NCI-H1436 treated with DMSO at 0.1 percent for 48 hours (cell line): ENCODE measurements at regions not wholly inside any gene's neighbourhood (a gene's known extent, or its start where the extent isn't known, plus 50 kb on each side); places are given as distances from the start of the nearest gene placed in this dataset.
"Not testable (repeated sequence)": the region's sequence is repeated elsewhere in the genome, so short reads cannot be mapped to it uniquely, and the experiment has no call there.

Source experiments
- DNase-seq: peaks from one replicate; lab custom pipeline; 2025; lab: John Stamatoyannopoulos, UW

DNA sequence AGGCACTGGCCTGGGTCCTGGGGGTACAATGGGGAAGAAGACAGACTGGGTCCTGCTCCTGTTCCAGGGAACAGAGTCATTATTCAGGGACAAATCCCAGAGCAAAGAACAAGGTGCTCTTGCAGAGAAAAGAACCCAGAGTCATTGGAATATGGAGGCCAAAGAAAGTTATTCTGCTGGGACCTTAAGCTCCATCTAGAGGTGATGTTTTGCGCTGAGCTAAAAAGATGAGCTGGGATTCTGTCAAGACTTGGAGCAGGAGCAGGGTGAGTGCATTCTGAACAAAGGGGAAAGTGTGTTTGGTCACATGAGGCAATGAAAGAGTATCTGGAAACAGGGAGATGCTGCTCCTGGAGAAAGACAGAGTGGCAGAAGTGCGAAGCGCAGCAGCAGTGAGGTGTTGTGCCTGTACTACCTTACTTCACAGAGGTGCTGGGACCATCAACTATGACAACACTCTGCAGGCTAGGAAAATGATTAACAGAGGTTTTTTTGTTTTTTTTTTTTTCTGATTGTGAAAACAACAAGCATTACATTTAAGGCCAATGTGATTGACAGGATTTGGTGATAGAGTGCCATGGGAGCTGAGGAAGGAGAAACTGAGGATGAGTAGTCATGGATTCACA, 95.3 kb upstream of the TNFSF11 start:
- no peak for DNase-seq

DNA sequence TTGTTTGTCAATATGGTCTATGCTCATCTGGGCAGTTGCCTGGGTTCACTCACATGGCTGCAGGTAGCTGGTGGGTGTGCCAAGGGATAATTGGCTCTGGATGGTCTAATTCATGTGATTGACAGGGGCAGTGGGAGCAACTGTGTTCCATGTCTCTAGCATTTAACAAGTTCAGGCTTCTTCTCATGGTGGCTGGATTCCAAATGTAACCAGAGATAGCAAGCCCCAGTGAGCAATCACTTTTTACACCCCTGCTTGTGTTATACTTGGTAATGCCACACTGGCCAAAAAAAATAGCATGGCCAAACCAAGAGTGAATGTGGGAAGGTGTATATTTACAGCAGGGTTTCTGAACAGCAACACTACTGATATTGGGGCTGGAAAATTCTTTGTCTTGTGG, 89.6 kb upstream of the TNFSF11 start:
- no peak for DNase-seq

- DNase-seq = no peak
Observed at GRCh38 chr13:42485272-42485671, 88.7 kb upstream of the TNFSF11 start.

- no peak for DNase-seq
Observed at GRCh38 chr13:42486711-42487198, 87.2 kb upstream of the TNFSF11 start.

DNA sequence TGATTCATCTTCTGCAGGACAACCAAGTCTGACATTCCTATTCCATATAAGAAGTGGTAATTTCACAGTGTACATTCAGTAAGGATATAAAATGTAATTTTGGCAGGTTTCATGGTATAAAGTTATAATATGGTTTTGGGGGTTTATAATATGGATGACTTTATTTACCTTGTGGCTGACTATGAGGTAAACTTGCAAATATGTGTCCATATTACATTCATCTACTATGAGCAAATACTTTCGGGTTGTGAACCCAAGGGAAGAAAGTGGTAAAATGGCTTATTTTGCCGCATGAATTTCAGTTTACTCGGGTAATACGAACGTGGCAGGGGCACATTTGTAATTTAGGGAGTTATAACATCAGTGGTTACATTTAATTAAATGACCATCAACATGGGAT, 86.7 kb upstream of the TNFSF11 start:
- no peak for DNase-seq

- no peak for DNase-seq
Observed at GRCh38 chr13:42490676-42491075, 83.3 kb upstream of the TNFSF11 start.

GRCh38 chr13:42492372-42492920, 81.5 kb upstream of the TNFSF11 start:
- no peak for DNase-seq

DNA sequence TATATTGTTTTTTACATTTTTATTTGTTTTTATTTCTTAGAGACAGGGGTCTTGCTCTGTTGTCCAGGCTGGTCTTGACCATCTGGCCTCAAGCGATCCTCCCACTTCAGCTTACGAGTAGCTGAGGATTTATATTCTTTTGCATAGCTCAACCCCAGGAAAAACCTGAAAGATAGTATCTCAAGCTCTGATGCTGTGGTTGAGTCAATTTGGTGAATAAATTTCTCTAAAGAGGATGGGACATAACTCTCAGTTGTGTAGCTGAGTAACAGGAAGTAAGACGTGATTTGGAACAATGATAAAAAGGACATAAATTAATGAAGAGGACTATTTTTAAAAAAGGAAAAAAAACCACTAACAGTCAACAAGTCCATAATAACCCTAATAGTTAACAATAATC, 79.8 kb upstream of the TNFSF11 start:
- no peak for DNase-seq

GRCh38 chr13:42495255-42495654, 78.7 kb upstream of the TNFSF11 start:
- no peak for DNase-seq

- DNase-seq = no peak
Observed at GRCh38 chr13:42495751-42496150, 78.2 kb upstream of the TNFSF11 start.

GRCh38 chr13:42496926-42497554, 76.9 kb upstream of the TNFSF11 start:
- not testable (repeated sequence) for DNase-seq

- DNase-seq = no peak
Observed at GRCh38 chr13:42497798-42498197, 76.2 kb upstream of the TNFSF11 start.

DNA sequence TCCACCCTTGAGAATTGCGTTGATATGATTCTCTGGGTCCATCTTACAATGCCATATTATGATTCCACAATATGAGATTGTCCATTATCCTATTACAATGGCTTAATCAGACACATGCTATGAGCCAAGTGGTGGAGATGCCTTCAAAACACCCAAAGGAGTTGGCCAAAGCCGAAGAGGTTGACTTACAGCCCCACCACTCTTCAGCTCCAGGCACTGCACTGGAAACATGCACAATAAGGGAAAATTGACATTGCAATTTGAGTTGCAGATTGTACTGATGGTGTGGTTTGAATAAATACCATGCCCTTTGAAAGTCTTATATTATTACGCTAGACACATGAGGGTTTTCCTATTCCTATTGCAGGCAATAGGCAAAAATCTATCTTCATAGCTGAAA, 75.4 kb upstream of the TNFSF11 start:
- no peak for DNase-seq
